ENCODE measurements at regions not wholly inside any gene's neighbourhood (a gene's known extent, or its start where the extent isn't known, plus 50 kb on each side); places are given as distances from the start of the nearest gene placed in this dataset.

DNA sequence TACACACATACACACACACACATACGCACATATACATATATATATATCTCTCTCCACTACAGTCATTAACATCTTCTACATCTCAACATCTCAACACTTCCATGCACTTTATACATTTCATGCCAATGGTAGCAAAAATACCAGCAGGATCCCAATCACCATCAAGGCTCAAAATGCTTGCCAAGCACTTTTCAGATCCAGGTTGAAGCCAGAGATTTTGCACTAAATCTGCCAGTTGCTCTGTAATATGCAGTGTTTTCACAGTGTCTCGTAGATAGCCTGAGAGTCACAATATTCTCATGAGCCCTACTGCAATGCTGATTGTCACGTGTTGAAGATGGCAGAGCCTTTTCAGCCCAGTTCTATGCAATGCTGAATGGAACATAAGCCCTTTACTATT lies 1140.9 kb upstream of the C9orf72 start:
- no peak for DNase-seq
- Histone ChIP-seq H3K4me2 (ENCODE audit: low read depth, low read length) (no peak overlapping the region), H3K9me3 (replicated peaks; ENCODE audit: insufficient read depth, low read length) (no peaks in the 10 kb centered on the region), H3F3A (ENCODE audit: insufficient read depth, low read length) (no peaks in the 10 kb centered on the region), H3K4me1 (ENCODE audit: low read length) (no peaks in the 10 kb centered on the region), H3K9me2 (replicated peaks; ENCODE audit: insufficient read depth, low read length) (no peaks in the 10 kb centered on the region), H4K20me1 (ENCODE audit: insufficient read depth, low read length) (no peaks in the 10 kb centered on the region), H3K9ac (ENCODE audit: low read length) (no peak overlapping the region), H3K4me3 (ENCODE audit: low read length) (no peak overlapping the region), H3K27me3 (replicated peaks; ENCODE audit: insufficient read depth, low read length) (no peaks in the 10 kb centered on the region), H2AFZ (ENCODE audit: low read length) (no peak overlapping the region), H3K27ac (ENCODE audit: low read length) (no peak overlapping the region), H3K79me2 (ENCODE audit: low read length) (no peaks in the 10 kb centered on the region), H3K36me3 (replicated peaks; ENCODE audit: insufficient read depth, low read length) (no peaks in the 10 kb centered on the region)
- no peak for TF ChIP-seq EZH2 (optimal IDR thresholded peaks at IDR 0.05; ENCODE audit: low read depth, low read length)
- TF ChIP-seq, protein P1, sequence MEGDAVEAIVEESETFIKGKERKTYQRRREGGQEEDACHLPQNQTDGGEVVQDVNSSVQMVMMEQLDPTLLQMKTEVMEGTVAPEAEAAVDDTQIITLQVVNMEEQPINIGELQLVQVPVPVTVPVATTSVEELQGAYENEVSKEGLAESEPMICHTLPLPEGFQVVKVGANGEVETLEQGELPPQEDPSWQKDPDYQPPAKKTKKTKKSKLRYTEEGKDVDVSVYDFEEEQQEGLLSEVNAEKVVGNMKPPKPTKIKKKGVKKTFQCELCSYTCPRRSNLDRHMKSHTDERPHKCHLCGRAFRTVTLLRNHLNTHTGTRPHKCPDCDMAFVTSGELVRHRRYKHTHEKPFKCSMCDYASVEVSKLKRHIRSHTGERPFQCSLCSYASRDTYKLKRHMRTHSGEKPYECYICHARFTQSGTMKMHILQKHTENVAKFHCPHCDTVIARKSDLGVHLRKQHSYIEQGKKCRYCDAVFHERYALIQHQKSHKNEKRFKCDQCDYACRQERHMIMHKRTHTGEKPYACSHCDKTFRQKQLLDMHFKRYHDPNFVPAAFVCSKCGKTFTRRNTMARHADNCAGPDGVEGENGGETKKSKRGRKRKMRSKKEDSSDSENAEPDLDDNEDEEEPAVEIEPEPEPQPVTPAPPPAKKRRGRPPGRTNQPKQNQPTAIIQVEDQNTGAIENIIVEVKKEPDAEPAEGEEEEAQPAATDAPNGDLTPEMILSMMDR (IDR thresholded peaks at IDR 0.05; ENCODE audit: low read length): no peak
- TF ChIP-seq EZH2phosphoT487 (IDR thresholded peaks at IDR 0.05; ENCODE audit: low read length): no peak

DNA sequence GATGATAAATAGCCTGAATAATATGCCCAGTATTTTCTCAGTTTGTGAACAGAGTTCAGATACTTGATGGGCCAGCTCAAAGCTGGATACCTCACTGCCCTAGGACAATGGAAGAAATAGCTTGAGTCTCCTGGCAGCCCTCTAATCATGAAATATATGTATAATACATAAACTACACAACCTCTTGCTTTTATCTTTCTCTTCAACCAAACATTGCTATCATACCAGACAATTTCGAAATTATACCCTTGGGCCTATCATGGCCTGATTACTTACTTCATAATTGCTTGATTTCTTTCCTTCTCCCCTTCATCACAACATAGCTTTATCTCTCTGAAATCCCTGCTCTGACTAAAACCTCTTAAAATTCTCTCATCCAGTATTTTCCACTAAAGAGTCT lies 1144.9 kb upstream of the C9orf72 start:
- Histone ChIP-seq H3K4me2 (ENCODE audit: low read depth, low read length) (no peak overlapping the region), H2AFZ (ENCODE audit: low read length) (no peak overlapping the region), H3K36me3 (replicated peaks; ENCODE audit: insufficient read depth, low read length) (no peaks in the 10 kb centered on the region), H3K27me3 (replicated peaks; ENCODE audit: insufficient read depth, low read length) (no peaks in the 10 kb centered on the region), H3K79me2 (ENCODE audit: low read length) (no peaks in the 10 kb centered on the region), H3K9me3 (replicated peaks; ENCODE audit: insufficient read depth, low read length) (no peaks in the 10 kb centered on the region), H3F3A (ENCODE audit: insufficient read depth, low read length) (no peaks in the 10 kb centered on the region), H3K9me2 (replicated peaks; ENCODE audit: insufficient read depth, low read length) (no peaks in the 10 kb centered on the region), H3K9ac (ENCODE audit: low read length) (no peak overlapping the region), H3K27ac (ENCODE audit: low read length) (no peak overlapping the region), H3K4me1 (ENCODE audit: low read length) (no peaks in the 10 kb centered on the region), H4K20me1 (ENCODE audit: insufficient read depth, low read length) (no peaks in the 10 kb centered on the region), H3K4me3 (ENCODE audit: low read length) (no peak overlapping the region)
- DNase-seq: no peak
- TF ChIP-seq EZH2 (optimal IDR thresholded peaks at IDR 0.05; ENCODE audit: low read depth, low read length): no peak
- no peak for TF ChIP-seq EZH2phosphoT487 (IDR thresholded peaks at IDR 0.05; ENCODE audit: low read length)
- TF ChIP-seq, protein P1 (IDR thresholded peaks at IDR 0.05; ENCODE audit: low read length): no peak

DNA sequence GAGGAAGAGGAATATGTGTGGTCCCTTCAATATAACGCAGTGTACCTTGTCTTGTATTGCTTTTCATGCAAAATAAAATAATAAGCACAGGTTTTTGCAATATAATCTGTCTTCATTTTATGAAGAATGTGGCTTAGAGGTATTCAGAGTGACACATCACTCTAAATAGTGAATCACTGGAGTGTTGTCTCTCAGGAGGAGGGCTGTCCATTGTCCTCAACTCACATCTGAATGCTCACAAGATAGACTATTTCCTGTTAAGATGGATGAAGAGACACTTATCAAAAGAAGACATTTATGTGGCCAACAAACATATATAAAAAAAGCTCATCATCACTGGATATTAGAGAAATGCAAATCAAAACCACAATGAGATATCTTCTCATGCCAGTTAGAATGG lies 1147.5 kb upstream of the C9orf72 start:
- no peak for DNase-seq
- Histone ChIP-seq H3K9me2 (replicated peaks; ENCODE audit: insufficient read depth, low read length) (no peaks in the 10 kb centered on the region), H3K79me2 (ENCODE audit: low read length) (no peaks in the 10 kb centered on the region), H3K4me1 (ENCODE audit: low read length) (no peaks in the 10 kb centered on the region), H2AFZ (ENCODE audit: low read length) (no peak overlapping the region), H3K36me3 (replicated peaks; ENCODE audit: insufficient read depth, low read length) (no peaks in the 10 kb centered on the region), H3F3A (ENCODE audit: insufficient read depth, low read length) (no peaks in the 10 kb centered on the region), H3K27me3 (replicated peaks; ENCODE audit: insufficient read depth, low read length) (no peaks in the 10 kb centered on the region), H3K4me3 (ENCODE audit: low read length) (no peak overlapping the region), H3K27ac (ENCODE audit: low read length) (no peak overlapping the region), H4K20me1 (ENCODE audit: insufficient read depth, low read length) (no peaks in the 10 kb centered on the region), H3K4me2 (ENCODE audit: low read depth, low read length) (no peak overlapping the region), H3K9me3 (replicated peaks; ENCODE audit: insufficient read depth, low read length) (no peaks in the 10 kb centered on the region), H3K9ac (ENCODE audit: low read length) (no peak overlapping the region)
- no peak for TF ChIP-seq EZH2phosphoT487 (IDR thresholded peaks at IDR 0.05; ENCODE audit: low read length)
- TF ChIP-seq, protein P1 (IDR thresholded peaks at IDR 0.05; ENCODE audit: low read length): no peak
- no peak for TF ChIP-seq EZH2 (optimal IDR thresholded peaks at IDR 0.05; ENCODE audit: low read depth, low read length)
